ENCODE measurements at regions not wholly inside any gene's neighbourhood (a gene's known extent, or its start where the extent isn't known, plus 50 kb on each side); places are given as distances from the start of the nearest gene placed in this dataset.

DNA sequence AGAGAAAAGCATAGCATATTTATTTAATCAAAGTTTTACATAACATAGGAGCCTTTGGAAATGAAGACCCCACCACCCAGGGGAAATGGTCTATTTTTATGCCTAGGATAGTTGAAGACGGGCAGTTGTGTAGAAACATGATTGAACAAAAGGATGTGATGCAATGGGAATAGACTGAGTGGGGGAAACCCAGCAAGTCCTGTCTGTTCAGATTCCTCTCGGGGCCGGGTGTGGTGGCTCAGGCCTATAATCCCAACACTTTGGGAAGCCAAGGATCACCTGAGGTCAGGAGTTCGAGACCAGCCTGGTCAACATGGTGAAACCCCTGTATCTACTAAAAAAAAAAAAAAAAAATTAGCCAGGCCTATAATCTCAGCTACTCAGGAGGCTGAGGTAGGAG lies 298.3 kb downstream of the MATN1 start:
- no peak for DNase-seq (ENCODE audit: low read depth)
- no peak overlapping the region for H3K4me3 ChIP-seq (ENCODE audit: low read depth, low read length)
- TF ChIP-seq MYC (IDR thresholded peaks at IDR 0.05; ENCODE audit: low read depth, low read length) (no peak), MAX (IDR thresholded peaks at IDR 0.05; ENCODE audit: low read depth, low read length) (no peak), POLR2A (IDR thresholded peaks at IDR 0.05; ENCODE audit: extremely low read depth, insufficient read length) (no peak)
- TF ChIP-seq, protein P1, sequence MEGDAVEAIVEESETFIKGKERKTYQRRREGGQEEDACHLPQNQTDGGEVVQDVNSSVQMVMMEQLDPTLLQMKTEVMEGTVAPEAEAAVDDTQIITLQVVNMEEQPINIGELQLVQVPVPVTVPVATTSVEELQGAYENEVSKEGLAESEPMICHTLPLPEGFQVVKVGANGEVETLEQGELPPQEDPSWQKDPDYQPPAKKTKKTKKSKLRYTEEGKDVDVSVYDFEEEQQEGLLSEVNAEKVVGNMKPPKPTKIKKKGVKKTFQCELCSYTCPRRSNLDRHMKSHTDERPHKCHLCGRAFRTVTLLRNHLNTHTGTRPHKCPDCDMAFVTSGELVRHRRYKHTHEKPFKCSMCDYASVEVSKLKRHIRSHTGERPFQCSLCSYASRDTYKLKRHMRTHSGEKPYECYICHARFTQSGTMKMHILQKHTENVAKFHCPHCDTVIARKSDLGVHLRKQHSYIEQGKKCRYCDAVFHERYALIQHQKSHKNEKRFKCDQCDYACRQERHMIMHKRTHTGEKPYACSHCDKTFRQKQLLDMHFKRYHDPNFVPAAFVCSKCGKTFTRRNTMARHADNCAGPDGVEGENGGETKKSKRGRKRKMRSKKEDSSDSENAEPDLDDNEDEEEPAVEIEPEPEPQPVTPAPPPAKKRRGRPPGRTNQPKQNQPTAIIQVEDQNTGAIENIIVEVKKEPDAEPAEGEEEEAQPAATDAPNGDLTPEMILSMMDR (IDR thresholded peaks at IDR 0.05; ENCODE audit: low read depth, low read length): no peak

- no peak for DNase-seq (ENCODE audit: low read depth)
- no peak overlapping the region for H3K4me3 ChIP-seq (ENCODE audit: low read depth, low read length)
- TF ChIP-seq MAX (IDR thresholded peaks at IDR 0.05; ENCODE audit: low read depth, low read length) (no peak), POLR2A (IDR thresholded peaks at IDR 0.05; ENCODE audit: extremely low read depth, insufficient read length) (no peak), MYC (IDR thresholded peaks at IDR 0.05; ENCODE audit: low read depth, low read length) (no peak)
- TF ChIP-seq, protein P1 (IDR thresholded peaks at IDR 0.05; ENCODE audit: low read depth, low read length): no peak
These were observed 299.8 kb downstream of the MATN1 start for GRCh38 chr1:30423570-30423969.

DNA sequence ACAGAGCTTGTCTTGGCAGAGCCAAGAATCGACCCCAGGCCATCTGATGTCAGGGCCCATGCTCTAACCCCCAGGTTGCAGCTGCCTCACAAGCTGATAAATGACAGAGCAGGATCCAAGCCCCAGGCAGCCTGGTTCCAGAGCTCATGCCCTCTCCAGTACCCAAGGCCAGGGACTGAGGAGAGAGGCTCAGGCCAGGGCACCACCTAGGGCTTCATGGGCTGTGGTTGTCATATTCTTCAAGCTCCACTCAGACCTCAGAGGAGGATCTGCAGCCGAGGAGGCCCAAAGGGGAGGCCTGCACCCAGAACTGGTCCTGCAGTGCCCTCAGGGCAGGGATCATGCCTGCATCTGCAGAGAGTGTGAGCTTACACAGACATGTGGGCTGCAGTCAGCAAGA lies 301.1 kb downstream of the MATN1 start:
- DNase-seq (ENCODE audit: low read depth): no peak
- H3K4me3 ChIP-seq (ENCODE audit: low read depth, low read length): no peak overlapping the region
- TF ChIP-seq POLR2A (IDR thresholded peaks at IDR 0.05; ENCODE audit: extremely low read depth, insufficient read length) (no peak), MAX (IDR thresholded peaks at IDR 0.05; ENCODE audit: low read depth, low read length) (no peak), MYC (IDR thresholded peaks at IDR 0.05; ENCODE audit: low read depth, low read length) (no peak)
- TF ChIP-seq, protein P1 (IDR thresholded peaks at IDR 0.05; ENCODE audit: low read depth, low read length): no peak

- DNase-seq (ENCODE audit: low read depth): no peak
- no peak overlapping the region for H3K4me3 ChIP-seq (ENCODE audit: low read depth, low read length)
- TF ChIP-seq, protein P1 (IDR thresholded peaks at IDR 0.05; ENCODE audit: low read depth, low read length): no peak
- TF ChIP-seq POLR2A (IDR thresholded peaks at IDR 0.05; ENCODE audit: extremely low read depth, insufficient read length): no peak
- no peak for TF ChIP-seq MAX (IDR thresholded peaks at IDR 0.05; ENCODE audit: low read depth, low read length)
- TF ChIP-seq MYC (IDR thresholded peaks at IDR 0.05; ENCODE audit: low read depth, low read length): no peak
These were observed 302.8 kb downstream of the MATN1 start for GRCh38 chr1:30420519-30421050.

DNA sequence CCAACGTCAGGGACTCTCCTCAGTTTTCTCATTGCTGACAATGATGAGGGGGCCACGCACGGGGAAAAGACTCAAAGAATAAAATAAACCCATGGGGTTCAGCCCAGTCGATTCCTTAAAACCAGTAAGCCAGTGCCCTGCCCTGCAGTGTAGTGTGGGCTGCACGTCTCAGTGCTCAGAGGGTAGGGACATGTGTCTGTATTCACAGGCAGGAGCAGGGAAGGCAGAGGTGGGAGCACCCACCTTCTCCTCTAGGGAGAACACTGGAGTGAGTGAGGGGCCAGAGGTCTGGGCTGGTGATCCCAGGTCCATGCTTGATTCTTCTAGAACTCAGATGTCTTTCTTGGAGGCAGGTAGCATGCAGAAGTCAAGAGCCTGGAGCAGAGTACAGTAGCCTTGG lies 303.6 kb downstream of the MATN1 start:
- DNase-seq (ENCODE audit: low read depth): no peak
- TF ChIP-seq, protein P1 (IDR thresholded peaks at IDR 0.05; ENCODE audit: low read depth, low read length): no peak
- TF ChIP-seq MAX (IDR thresholded peaks at IDR 0.05; ENCODE audit: low read depth, low read length): no peak
- TF ChIP-seq MYC (IDR thresholded peaks at IDR 0.05; ENCODE audit: low read depth, low read length): no peak
- no peak for TF ChIP-seq POLR2A (IDR thresholded peaks at IDR 0.05; ENCODE audit: extremely low read depth, insufficient read length)
- H3K4me3 ChIP-seq (ENCODE audit: low read depth, low read length): no peak overlapping the region

Measured in NB4 (cell line).